HUDEP-2 (cell line): ENCODE measurements at regions not wholly inside any gene's neighbourhood (a gene's known extent, or its start where the extent isn't known, plus 50 kb on each side); places are given as distances from the start of the nearest gene placed in this dataset.

ENCODE experiments used
- DNase-seq, 76 experiments: peaks; one replicate each; lab custom pipeline; 2025; ENCODE audit not compliant: unreplicated experiment in 76 of 76; lab: John Stamatoyannopoulos, UW

GRCh38 chr7:10076660-10077300 lies 896.9 kb upstream of the PHF14 start:
- DNase-seq = no peak

- DNase-seq = no peak
Measured at GRCh38 chr7:10079572-10079971, 894.1 kb upstream of the PHF14 start.

- no peak for DNase-seq
Measured at GRCh38 chr7:10082896-10083295, 890.8 kb upstream of the PHF14 start.

- DNase-seq = no peak
Measured at GRCh38 chr7:10083766-10084165, 889.9 kb upstream of the PHF14 start.

GRCh38 chr7:10085231-10085630 lies 888.4 kb upstream of the PHF14 start:
- no peak for DNase-seq

GRCh38 chr7:10100572-10100971 lies 873.1 kb upstream of the PHF14 start:
- DNase-seq = no peak

- no peak for DNase-seq
Measured at GRCh38 chr7:10101351-10101750, 872.3 kb upstream of the PHF14 start.

GRCh38 chr7:10104292-10104691 lies 869.4 kb upstream of the PHF14 start:
- DNase-seq = no peak

- DNase-seq = no peak
Measured at GRCh38 chr7:10106609-10107008, 867.1 kb upstream of the PHF14 start.

- no peak for DNase-seq
Measured at GRCh38 chr7:10116511-10116910, 857.2 kb upstream of the PHF14 start.

GRCh38 chr7:10117815-10118214 lies 855.9 kb upstream of the PHF14 start:
- DNase-seq = no peak

GRCh38 chr7:10120936-10121335 lies 852.7 kb upstream of the PHF14 start:
- no peak for DNase-seq

GRCh38 chr7:10121631-10122030 lies 852.0 kb upstream of the PHF14 start:
- DNase-seq = no peak

GRCh38 chr7:10122551-10123100 lies 851.0 kb upstream of the PHF14 start:
- DNase-seq = no peak

- no peak for DNase-seq
Measured at GRCh38 chr7:10128748-10129147, 844.9 kb upstream of the PHF14 start.

GRCh38 chr7:10138087-10138854 lies 835.4 kb upstream of the PHF14 start:
- no peak for DNase-seq

- DNase-seq = no peak
Measured at GRCh38 chr7:10146271-10146670, 827.4 kb upstream of the PHF14 start.

GRCh38 chr7:10156972-10157371 lies 816.7 kb upstream of the PHF14 start:
- DNase-seq = no peak

- no peak for DNase-seq
Measured at GRCh38 chr7:10181996-10182395, 791.7 kb upstream of the PHF14 start.

- no peak for DNase-seq
Measured at GRCh38 chr7:10192074-10192473, 781.6 kb upstream of the PHF14 start.

GRCh38 chr7:10205696-10206095 lies 768.0 kb upstream of the PHF14 start:
- DNase-seq = no peak

GRCh38 chr7:10210000-10210399 lies 763.7 kb upstream of the PHF14 start:
- no peak for DNase-seq
